Globus pallidus (tissue), 1 donor: ENCODE measurements at regions not wholly inside any gene's neighbourhood (a gene's known extent, or its start where the extent isn't known, plus 50 kb on each side); places are given as distances from the start of the nearest gene placed in this dataset.
A peak's percentile ranks its signal among the peaks of the same experiment; 100 is the strongest.

ENCODE experiments used
- DNase-seq: peaks from one replicate; pipeline ENCODE4 v3.0.0-alpha.2; 2015; ENCODE audit warnings: low spot score

GRCh38 chr16:74232806-74233465, 63.7 kb upstream of the PSMD7 start:
- no peak for DNase-seq

GRCh38 chr16:74230126-74230525, 66.5 kb upstream of the PSMD7 start:
- DNase-seq, result no peak

DNA sequence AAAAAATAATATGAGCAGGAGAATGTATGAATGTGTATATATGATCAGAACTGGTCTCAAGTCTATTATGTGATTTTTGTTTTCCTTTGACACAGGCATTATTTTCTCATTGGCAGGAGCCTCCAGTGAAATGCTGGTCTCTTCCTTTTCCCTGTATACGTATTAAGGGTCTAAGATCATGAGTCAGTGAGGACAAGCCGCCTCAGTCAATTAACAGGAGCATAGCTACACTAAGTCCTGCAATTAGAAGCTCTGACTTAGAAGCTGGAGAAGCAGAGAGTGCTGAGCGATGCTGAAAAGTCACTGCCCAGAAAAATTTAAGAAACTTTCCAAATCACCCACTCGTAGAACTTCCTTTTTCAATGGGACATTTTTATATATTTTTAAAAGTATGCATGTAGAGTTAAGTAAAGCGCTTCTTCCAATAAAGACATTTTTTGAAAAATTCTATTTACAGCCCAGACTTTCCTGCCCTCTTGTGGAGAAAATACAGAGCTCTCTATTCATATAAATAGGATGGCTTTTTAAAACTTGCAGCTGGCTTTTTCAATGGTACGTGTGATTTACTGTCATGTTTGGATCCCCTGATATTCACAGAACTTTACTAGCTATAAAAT, 70.2 kb upstream of the PSMD7 start:
- peak; percentile 9 for DNase-seq

- DNase-seq, result no peak
These were observed 71.6 kb upstream of the PSMD7 start for GRCh38 chr16:74224828-74225612.

DNA sequence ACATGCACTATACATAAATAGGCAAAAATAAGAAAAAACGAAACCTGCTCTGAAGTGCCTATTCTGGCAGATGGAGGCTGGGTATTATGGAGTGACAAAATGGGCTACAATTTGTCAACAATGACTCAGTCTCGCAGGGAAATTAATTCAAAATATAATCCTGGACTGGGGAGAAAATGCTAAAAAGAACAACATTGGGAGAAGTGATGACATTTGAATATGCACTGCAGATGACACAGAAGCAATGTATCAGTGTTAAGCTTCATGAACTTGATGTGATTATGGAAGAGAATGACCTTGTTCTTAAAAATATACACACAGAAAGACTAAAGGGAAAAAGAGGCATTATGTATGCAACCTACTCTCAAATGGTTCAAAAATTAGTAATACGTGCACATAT, 74.8 kb upstream of the PSMD7 start:
- no peak for DNase-seq

GRCh38 chr16:74219706-74220105, 76.9 kb upstream of the PSMD7 start:
- DNase-seq, result no peak

DNA sequence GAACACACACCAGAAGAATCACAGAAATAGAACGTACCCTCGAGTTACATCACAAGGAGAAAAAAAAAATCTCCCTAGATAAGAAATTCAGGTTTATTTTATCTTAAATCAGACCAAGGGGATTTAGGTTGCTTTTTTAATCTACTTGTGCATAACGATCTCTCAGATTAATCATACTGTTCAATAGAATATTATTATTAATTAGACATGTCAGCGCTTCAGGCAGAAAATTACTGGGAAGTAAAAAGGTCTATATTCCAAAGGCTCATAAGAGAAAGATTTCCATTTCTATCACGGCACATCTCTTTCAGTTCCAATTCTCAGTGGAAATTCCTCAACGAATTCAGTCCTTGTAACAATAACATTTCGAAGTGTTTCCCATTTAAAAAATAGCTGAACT, 77.7 kb upstream of the PSMD7 start:
- no peak for DNase-seq

DNA sequence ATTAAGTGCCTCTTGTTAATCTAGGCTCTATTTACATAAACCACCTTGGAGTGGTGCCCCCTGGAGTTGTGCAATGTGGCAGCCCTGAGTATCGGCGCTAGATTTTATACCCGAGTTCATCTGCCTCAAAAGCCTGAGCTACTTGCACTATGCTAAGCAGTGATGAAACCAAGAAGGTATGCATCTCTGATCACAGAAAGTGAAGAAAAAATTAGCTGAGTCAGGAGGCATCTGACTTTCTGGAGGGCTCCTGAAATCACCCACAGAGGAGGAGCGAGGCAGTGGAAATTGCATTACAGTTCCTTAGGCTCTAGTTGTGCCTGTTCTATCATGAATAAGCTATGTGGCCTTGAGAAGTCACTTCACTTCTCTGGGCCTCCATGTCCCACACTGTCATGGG, 80.3 kb upstream of the PSMD7 start:
- DNase-seq, result no peak

GRCh38 chr16:74215249-74215648, 81.4 kb upstream of the PSMD7 start:
- DNase-seq, result no peak

- no peak for DNase-seq
These were observed 83.2 kb upstream of the PSMD7 start for GRCh38 chr16:74213372-74213771.

- no peak for DNase-seq
These were observed 86.4 kb upstream of the PSMD7 start for GRCh38 chr16:74210245-74210644.

- no peak for DNase-seq
These were observed 94.6 kb upstream of the PSMD7 start for GRCh38 chr16:74202009-74202408.

GRCh38 chr16:74201576-74201975, 95.0 kb upstream of the PSMD7 start:
- no peak for DNase-seq

DNA sequence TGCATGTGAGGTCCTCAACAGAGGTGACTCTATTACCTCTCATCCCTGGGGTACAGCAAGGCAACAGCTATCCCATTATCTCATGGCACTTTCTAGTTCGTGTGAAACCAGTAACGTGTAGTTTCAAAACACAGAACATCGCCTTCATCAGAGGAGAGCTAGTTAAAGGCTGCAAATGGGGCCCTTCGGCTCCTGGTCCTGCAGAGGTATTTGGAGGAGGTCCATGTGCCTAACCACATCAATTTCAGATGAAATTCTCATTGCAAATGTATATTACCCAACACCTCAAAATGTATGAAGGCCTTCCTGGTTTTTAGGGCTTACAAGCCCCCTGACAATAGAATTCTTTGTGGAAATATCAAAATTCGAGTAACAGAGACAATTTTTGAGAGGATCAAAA, 95.7 kb upstream of the PSMD7 start:
- DNase-seq, result no peak

DNA sequence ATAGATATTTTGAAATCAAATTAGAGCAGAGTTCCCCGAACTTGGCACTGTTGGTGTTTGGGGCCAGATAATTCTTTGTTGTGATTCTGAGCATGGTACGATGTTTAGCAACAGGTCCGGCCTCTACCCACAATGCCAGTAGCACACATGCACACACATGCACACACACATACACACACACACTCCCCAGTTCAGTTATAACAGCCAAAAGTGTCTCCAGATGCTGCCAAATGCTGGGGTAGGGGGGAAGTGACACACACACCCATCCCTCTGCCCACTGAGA, 96.8 kb upstream of the PSMD7 start:
- DNase-seq, result no peak

DNA sequence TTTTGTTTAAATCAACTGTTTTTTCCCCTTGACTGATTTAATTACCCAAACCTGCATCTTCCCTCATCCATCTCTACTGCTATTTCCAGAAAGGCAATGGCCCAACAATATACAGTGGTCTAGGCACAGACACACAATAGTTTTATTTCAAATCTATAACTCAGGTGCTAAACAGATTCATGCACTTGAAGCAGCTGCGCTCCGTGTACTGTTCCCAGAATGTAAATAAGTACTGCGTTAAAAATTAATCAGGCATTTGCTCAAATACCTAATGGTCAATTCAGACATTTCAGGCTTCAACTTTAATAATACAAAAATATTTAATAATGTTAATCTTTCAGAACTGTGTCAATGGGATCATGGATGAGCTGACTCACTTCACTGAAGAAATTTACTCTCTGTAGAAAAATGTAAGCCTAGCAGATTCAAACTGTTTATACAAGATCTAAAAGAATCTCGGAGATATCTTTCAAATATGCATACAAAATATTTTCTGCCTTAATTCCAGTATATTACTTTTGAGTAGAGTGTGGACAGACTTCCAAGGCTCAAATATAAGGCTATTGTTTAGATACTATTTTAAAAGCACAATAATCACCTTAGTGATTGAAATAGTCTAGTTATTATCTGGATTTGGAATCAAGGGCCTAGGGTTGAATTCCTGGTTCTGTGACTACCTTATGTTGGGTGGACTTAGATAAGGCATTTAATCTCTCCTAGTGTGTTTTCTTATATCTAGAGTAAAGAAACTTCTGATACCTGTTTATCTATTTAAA, 97.4 kb upstream of the PSMD7 start:
- DNase-seq, result no peak

GRCh38 chr16:74192281-74192797, 104.3 kb upstream of the PSMD7 start:
- no peak for DNase-seq

GRCh38 chr16:74190292-74190691, 106.3 kb upstream of the PSMD7 start:
- no peak for DNase-seq

DNA sequence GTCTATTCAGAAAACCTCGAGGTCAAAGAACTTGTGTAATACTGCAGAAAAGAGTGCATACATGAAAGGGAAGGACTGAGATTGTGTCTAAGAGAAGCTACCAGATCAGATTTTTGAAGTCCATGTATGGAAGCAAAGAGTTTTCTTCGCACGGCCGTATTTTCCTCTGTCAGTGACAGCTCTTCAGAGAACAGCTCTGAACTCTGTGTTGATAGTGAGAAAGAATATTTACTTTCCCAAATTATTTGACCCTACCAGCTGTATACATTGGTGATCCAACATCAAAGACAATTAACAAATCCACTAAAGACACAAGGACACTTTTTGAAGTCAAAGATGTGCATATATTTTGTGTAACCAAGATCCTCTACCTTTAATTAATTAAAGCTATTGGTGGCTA, 107.8 kb upstream of the PSMD7 start:
- no peak for DNase-seq

- no peak for DNase-seq
These were observed 110.0 kb upstream of the PSMD7 start for GRCh38 chr16:74186561-74186971.

DNA sequence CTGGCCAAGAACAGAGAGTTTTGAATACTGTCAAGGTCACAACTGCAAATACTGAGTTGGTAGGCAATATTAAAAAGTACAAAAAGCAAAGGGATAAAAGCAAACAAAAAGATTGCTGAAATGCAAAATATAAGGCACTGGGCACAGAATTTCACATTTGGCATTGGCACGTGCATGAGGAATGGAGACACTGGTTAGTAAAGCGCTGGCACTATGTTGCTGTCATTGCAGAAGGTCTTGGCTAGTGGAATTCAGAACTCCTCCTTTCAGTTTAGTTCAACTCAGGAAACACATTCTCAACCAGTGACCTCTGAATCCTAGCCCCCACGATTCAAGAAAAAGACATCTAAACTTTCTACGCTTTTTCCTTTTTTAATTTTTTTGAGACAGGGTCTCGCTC, 111.8 kb upstream of the PSMD7 start:
- DNase-seq, result no peak

DNA sequence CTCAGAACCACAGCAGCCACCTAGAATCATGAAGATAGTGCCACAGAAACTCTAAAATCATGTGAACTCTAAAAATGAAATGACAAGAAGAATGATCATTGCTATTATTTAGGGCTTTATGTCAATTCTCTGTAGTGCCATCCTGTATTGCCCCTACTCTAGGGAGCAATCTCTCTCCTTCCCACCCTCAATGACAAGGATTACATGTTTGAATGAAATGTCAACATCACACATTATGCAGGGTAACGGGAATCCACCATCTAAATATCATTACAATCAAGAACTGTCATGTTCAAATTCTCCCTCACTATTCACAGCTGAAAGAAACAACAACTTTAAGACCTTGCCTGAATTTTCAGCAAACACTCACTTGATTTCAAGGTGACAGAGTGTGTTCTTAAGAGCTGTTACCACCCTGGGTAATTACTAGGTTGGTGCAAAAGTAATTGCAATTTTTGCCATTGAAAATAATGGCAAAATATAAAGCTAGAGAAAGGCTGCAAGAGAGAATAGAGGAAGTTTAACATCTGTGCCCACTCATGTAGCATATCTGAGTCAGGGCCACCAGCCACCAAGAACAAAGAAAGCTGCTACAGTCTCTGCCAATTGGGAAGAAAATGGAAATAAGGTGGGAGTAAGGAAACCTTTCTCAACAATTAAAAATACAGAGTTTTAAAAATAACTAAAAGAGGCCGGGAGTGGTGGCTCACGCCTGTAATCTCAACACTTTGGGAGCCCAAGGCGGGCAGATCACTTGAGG, 112.8 kb upstream of the PSMD7 start:
- DNase-seq, result no peak
